H9 (cell line): ENCODE measurements at regions not wholly inside any gene's neighbourhood (a gene's known extent, or its start where the extent isn't known, plus 50 kb on each side); places are given as distances from the start of the nearest gene placed in this dataset.

ENCODE experiments used
- DNase-seq: peaks from one replicate; pipeline ENCODE4 v3.0.0-alpha.2; 2017
- H2AFZ ChIP-seq: one replicate; pipeline ENCODE4 v1.6.1; 2013; ENCODE audit warnings: mild to moderate bottlenecking, low read length, control low read depth, moderate library complexity
- H2AK5ac ChIP-seq: 2 replicates; pipeline ENCODE4 v1.6.1; 2013; ENCODE audit warnings: low read length, control low read depth, mixed read lengths; ENCODE audit not compliant: insufficient read length
- H2BK120ac ChIP-seq: one replicate; pipeline ENCODE4 v1.6.1; 2013; ENCODE audit warnings: low read depth, mild to moderate bottlenecking, low read length, control low read depth, inconsistent platforms; ENCODE audit not compliant: poor library complexity, severe bottlenecking
- H2BK12ac ChIP-seq: 2 replicates; pipeline ENCODE4 v1.6.1; 2013; ENCODE audit warnings: low read length, control low read depth, mixed read lengths, low read depth; ENCODE audit not compliant: insufficient read length
- H2BK15ac ChIP-seq: 2 replicates; pipeline ENCODE4 v1.6.1; 2013; ENCODE audit warnings: low read depth, low read length, control low read depth
- H2BK20ac ChIP-seq: one replicate; pipeline ENCODE4 v1.6.1; 2013; ENCODE audit warnings: low read depth, mild to moderate bottlenecking, low read length, control low read depth, inconsistent platforms; ENCODE audit not compliant: poor library complexity, severe bottlenecking
- H2BK5ac ChIP-seq: 2 replicates; pipeline ENCODE4 v1.6.1; 2013; ENCODE audit warnings: low read length, control low read depth, mixed read lengths; ENCODE audit not compliant: insufficient read length
- H3K14ac ChIP-seq: 2 replicates; pipeline ENCODE4 v1.6.1; 2013; ENCODE audit warnings: low read length, control low read depth; ENCODE audit not compliant: insufficient read depth
- H3K18ac ChIP-seq: 2 replicates; pipeline ENCODE4 v1.6.1; 2013; ENCODE audit warnings: low read depth, mild to moderate bottlenecking, mixed read lengths, low read length, control low read depth; ENCODE audit not compliant: insufficient read length
- H3K23ac ChIP-seq: 2 replicates; pipeline ENCODE4 v1.6.1; 2013; ENCODE audit warnings: low read length, control low read depth, mixed read lengths, low read depth; ENCODE audit not compliant: insufficient read length
- H3K23me2 ChIP-seq: 2 replicates; pipeline ENCODE4 v1.6.1; 2013; ENCODE audit warnings: low read depth, mild to moderate bottlenecking, mixed read lengths, low read length, control low read depth; ENCODE audit not compliant: insufficient read length, poor library complexity, severe bottlenecking
- H3K27ac ChIP-seq: 2 replicates; pipeline ENCODE4 v1.5.1; 2013; ENCODE audit warnings: low read length, control low read depth, mixed read lengths, low read depth; ENCODE audit not compliant: insufficient read length
- H3K27me3 ChIP-seq: 2 replicates; pipeline ENCODE4 v1.6.1; 2013; ENCODE audit warnings: low read length, control low read depth, inconsistent platforms; ENCODE audit not compliant: insufficient read depth
- H3K4ac ChIP-seq: 2 replicates; pipeline ENCODE4 v1.6.1; 2013; ENCODE audit warnings: low read depth, mild to moderate bottlenecking, control low read depth, inconsistent platforms, low read length, moderate library complexity
- H3K4me1 ChIP-seq: 2 replicates; pipeline ENCODE4 v1.6.1; 2013; ENCODE audit warnings: low read length, control low read depth, inconsistent platforms; ENCODE audit not compliant: insufficient read depth
- H3K4me2 ChIP-seq: 2 replicates; pipeline ENCODE4 v1.6.1; 2013; ENCODE audit warnings: low read length, control low read depth, mixed read lengths; ENCODE audit not compliant: insufficient read length, insufficient read depth
- H3K56ac ChIP-seq: 2 replicates; pipeline ENCODE4 v1.6.1; 2013; ENCODE audit warnings: low read depth, mild to moderate bottlenecking, mixed read lengths, low read length, control low read depth; ENCODE audit not compliant: insufficient read length
- H3K79me1 ChIP-seq: 2 replicates; pipeline ENCODE4 v1.6.1; 2013; ENCODE audit warnings: low read depth, mild to moderate bottlenecking, moderate library complexity, low read length, control low read depth, inconsistent platforms; ENCODE audit not compliant: insufficient read depth, poor library complexity, severe bottlenecking
- H3K79me2 ChIP-seq: 2 replicates; pipeline ENCODE4 v1.6.1; 2013; ENCODE audit warnings: low read length, control low read depth, inconsistent platforms; ENCODE audit not compliant: insufficient read depth
- H3K9ac ChIP-seq: 2 replicates; pipeline ENCODE4 v1.6.1; 2013; ENCODE audit warnings: low read length, control low read depth, mixed read lengths; ENCODE audit not compliant: insufficient read length; ENCODE audit errors: extremely low read depth
- H3K9me3 ChIP-seq: one replicate; pipeline ENCODE4 v1.6.1; 2013; ENCODE audit warnings: low read depth, low read length, inconsistent platforms; ENCODE audit not compliant: control insufficient read depth
- H3T11ph ChIP-seq: one replicate; pipeline ENCODE4 v1.6.1; 2013; ENCODE audit warnings: mild to moderate bottlenecking, low read length, control low read depth, inconsistent platforms
- H4K20me1 ChIP-seq: one replicate; pipeline ENCODE4 v1.6.1; 2013; ENCODE audit not compliant: control insufficient read depth, insufficient read length, insufficient read depth
- H4K5ac ChIP-seq: 2 replicates; pipeline ENCODE4 v1.6.1; 2013; ENCODE audit warnings: low read depth, mild to moderate bottlenecking, mixed read lengths, low read length, control low read depth; ENCODE audit not compliant: insufficient read length
- H4K8ac ChIP-seq: replicated peaks from 2 replicates; pipeline ENCODE4 v1.6.1; 2013; ENCODE audit warnings: low read length, control low read depth, mixed read lengths, low read depth; ENCODE audit not compliant: insufficient read length
- H4K91ac ChIP-seq: 2 replicates; pipeline ENCODE4 v1.6.1; 2013; ENCODE audit warnings: low read depth, mild to moderate bottlenecking, moderate library complexity, mixed read lengths, low read length, control low read depth; ENCODE audit not compliant: insufficient read length
- H3K27ac Mint-ChIP-seq, 3 experiments: 2 replicates in 2 of 3; 3 replicates in 1 of 3; pipeline ENCODE4 v1.8.0; 2020 to 2021; ENCODE audit warnings: mixed read lengths in 3 of 3, mild to moderate bottlenecking in 1 of 3, moderate library complexity in 1 of 3
- H3K27me3 Mint-ChIP-seq: 2 replicates; pipeline ENCODE4 v1.8.0; 2021; ENCODE audit warnings: low read depth, mild to moderate bottlenecking, moderate library complexity, mixed read lengths
- H3K36me3 Mint-ChIP-seq, 3 experiments: 2 replicates in 2 of 3; 3 replicates in 1 of 3; pipeline ENCODE4 v1.8.0; 2020 to 2021; ENCODE audit warnings: low read depth in 3 of 3, mixed read lengths in 3 of 3; ENCODE audit not compliant: insufficient read depth in 1 of 3
- H3K4me1 Mint-ChIP-seq, 2 experiments: 2 replicates each; pipeline ENCODE4 v1.8.0; 2020; ENCODE audit warnings: mixed read lengths in 2 of 2
- H3K4me3 Mint-ChIP-seq, 2 experiments: 2 replicates in 1 of 2; 3 replicates in 1 of 2; pipeline ENCODE4 v1.8.0; 2020 to 2021; ENCODE audit warnings: mild to moderate bottlenecking in 2 of 2, mixed read lengths in 2 of 2, moderate library complexity in 1 of 2
- H3K9me3 Mint-ChIP-seq, 2 experiments: 2 replicates in 1 of 2; 3 replicates in 1 of 2; pipeline ENCODE4 v1.8.0; 2020; ENCODE audit warnings: mild to moderate bottlenecking in 2 of 2, mixed read lengths in 2 of 2, moderate library complexity in 1 of 2
- CTCF ChIP-seq: fragments of 200-600 bp; sonication (generic); conservative IDR thresholded peaks from 3 replicates; pipeline ENCODE4 v1.8.0; 2021; ENCODE audit warnings: antibody characterized with exemption, mild to moderate bottlenecking
- WGBS: extraction: QIAGEN DNeasy Blood & Tissue Kit; methylation state at CpG from one replicate; pipeline ENCODE4 v1.1.7; 2013; ENCODE audit warnings: missing lambda C conversion rate, low lambda C conversion rate, mixed read lengths; ENCODE audit not compliant: insufficient read length; ENCODE audit errors: extremely low coverage; 5-methylcytosine and 5-hydroxymethylcytosine counted together

- H4K8ac ChIP-seq, result no peak overlapping the region
- no peak overlapping the region for H2BK5ac ChIP-seq
- H3T11ph ChIP-seq, result no peak overlapping the region
- H2BK20ac ChIP-seq, result no peak overlapping the region
- H4K91ac ChIP-seq, result no peak overlapping the region
- Mint-ChIP-seq H3K9me3 (peaks cover 29% of the 10 kb centered on the region in 2 experiments), H3K4me1 (no peaks in the 10 kb centered on the region; a peak in 1 of 4 replicates), H3K36me3 (peaks cover 19 to 36% (median 29%) of the 10 kb centered on the region in 3 experiments), H3K4me3 (no peak overlapping the region), H3K27me3 (no peaks in the 10 kb centered on the region), H3K27ac (no peak overlapping the region)
- H3K23me2 ChIP-seq, result no peaks in the 10 kb centered on the region
- no peak overlapping the region for H3K4ac ChIP-seq
- no peak overlapping the region for H3K18ac ChIP-seq
- DNase-seq, result peak; percentile 34
- H3K14ac ChIP-seq, result no peak overlapping the region
- no peaks in the 10 kb centered on the region for H3K79me2 ChIP-seq
- H3K79me1 ChIP-seq, result no peaks in the 10 kb centered on the region
- H2BK15ac ChIP-seq, result no peak overlapping the region
- H4K20me1 ChIP-seq, result no peaks in the 10 kb centered on the region
- H3K4me1 ChIP-seq, result no peaks in the 10 kb centered on the region
- peaks cover 21% of the 10 kb centered on the region for H3K9me3 ChIP-seq
- peak; percentile 33 for TF ChIP-seq CTCF
- H4K5ac ChIP-seq, result no peak overlapping the region
- no peak overlapping the region for H3K56ac ChIP-seq
- no peak overlapping the region for H2AK5ac ChIP-seq
- no peak overlapping the region for H2BK120ac ChIP-seq
- H2BK12ac ChIP-seq, result no peak overlapping the region
- WGBS, result no CpG with 5 or more reads among the region's 4 CpGs
- no peak overlapping the region for H2AFZ ChIP-seq
- no peak overlapping the region for H3K9ac ChIP-seq
- H3K27me3 ChIP-seq, result no peaks in the 10 kb centered on the region
- H3K27ac ChIP-seq, result no peak overlapping the region
- no peak overlapping the region for H3K23ac ChIP-seq
- no peak overlapping the region for H3K4me2 ChIP-seq
Measured at GRCh38 chr2:117537032-117537431, 277.5 kb upstream of the DDX18 start.
